A673 (cell line): ENCODE measurements at regions not wholly inside any gene's neighbourhood (a gene's known extent, or its start where the extent isn't known, plus 50 kb on each side); places are given as distances from the start of the nearest gene placed in this dataset.
A peak's percentile ranks its signal among the peaks of the same experiment; 100 is the strongest.

ENCODE experiments used
- BruUV-seq: library from RNA; stranded (reverse); fragments of 400-500 nt; replicated peaks from 2 replicates; lab custom pipeline; 2021; lab: Mats Ljungman, UMichigan
- CTCF ChIA-PET: fragments of 300-600 bp; sonication (Branson Sonifier 250); formaldehyde crosslinking; loops from one replicate; lab custom pipeline; 2022; ENCODE audit warnings: antibody characterized with exemption; lab: Charles Lee
- POLR2A ChIA-PET: fragments of 300-600 bp; sonication (Branson Sonifier 250); formaldehyde crosslinking; loops from one replicate; lab custom pipeline; 2022; ENCODE audit warnings: antibody characterized with exemption; ENCODE audit not compliant: low non-redundant PET; lab: Charles Lee
- DNase-seq: peaks from one replicate; pipeline ENCODE4 v3.0.0-alpha.2; 2015; ENCODE audit warnings: low spot score
- H3K27ac ChIP-seq: fragments of 200-600 bp; sonication (generic); 2 replicates; pipeline ENCODE4 v1.5.1; 2016; ENCODE audit warnings: mixed run types, low read depth, mild to moderate bottlenecking, mixed read lengths, antibody characterized with exemption, low read length; ENCODE audit not compliant: poor library complexity, severe bottlenecking
- H3K27me3 ChIP-seq: fragments of 200-600 bp; sonication (generic); replicated peaks from 2 replicates; pipeline ENCODE4 v1.6.1; 2017; ENCODE audit warnings: mixed run types, low read depth, mild to moderate bottlenecking, mixed read lengths, antibody characterized with exemption, low read length; ENCODE audit not compliant: insufficient read depth, poor library complexity
- H3K36me3 ChIP-seq: fragments of 200-600 bp; sonication (generic); 2 replicates; pipeline ENCODE4 v1.6.1; 2016; ENCODE audit warnings: mixed run types, mild to moderate bottlenecking, mixed read lengths, antibody characterized with exemption, low read length; ENCODE audit not compliant: insufficient read depth, poor library complexity, severe bottlenecking
- H3K4me1 ChIP-seq: fragments of 200-600 bp; sonication (generic); 2 replicates; pipeline ENCODE4 v1.6.1; 2017; ENCODE audit warnings: mixed run types, mild to moderate bottlenecking, mixed read lengths, antibody characterized with exemption, low read length; ENCODE audit not compliant: insufficient read depth, poor library complexity, severe bottlenecking
- H3K4me3 ChIP-seq: fragments of 200-600 bp; sonication (generic); 2 replicates; pipeline ENCODE4 v1.5.1; 2016; ENCODE audit warnings: low read depth, mixed run types, mild to moderate bottlenecking, mixed read lengths, low read length; ENCODE audit not compliant: poor library complexity, severe bottlenecking
- H3K9me3 ChIP-seq: fragments of 200-600 bp; sonication (generic); 2 replicates; pipeline ENCODE4 v1.6.1; 2016; ENCODE audit warnings: mixed run types, low read depth, mild to moderate bottlenecking, mixed read lengths, antibody characterized with exemption, low read length; ENCODE audit not compliant: poor library complexity, severe bottlenecking
- EZH2 ChIP-seq: fragments of 200-600 bp; sonication (generic); IDR thresholded peaks from 2 replicates; pipeline ENCODE4 v1.6.1; 2017; ENCODE audit warnings: borderline replicate concordance, low read depth, mild to moderate bottlenecking, mixed read lengths, antibody characterized with exemption, low read length; ENCODE audit not compliant: poor library complexity, severe bottlenecking
- intact Hi-C: fragments of 100-400 bp; cut with micrococcal nuclease; formaldehyde crosslinking; loops from one replicate; pipeline ENCODE4 v1.10.0; 2022; ENCODE audit not compliant: unreplicated experiment
- TF ChIP-seq, protein P1 (sequence below): fragments of 300-800, 200-600 bp; sonication (generic); conservative IDR thresholded peaks from 2 replicates; pipeline ENCODE4 v1.5.1; 2017; ENCODE audit warnings: low read depth, mild to moderate bottlenecking, antibody characterized with exemption, low read length, moderate library complexity, mixed read lengths

DNA sequence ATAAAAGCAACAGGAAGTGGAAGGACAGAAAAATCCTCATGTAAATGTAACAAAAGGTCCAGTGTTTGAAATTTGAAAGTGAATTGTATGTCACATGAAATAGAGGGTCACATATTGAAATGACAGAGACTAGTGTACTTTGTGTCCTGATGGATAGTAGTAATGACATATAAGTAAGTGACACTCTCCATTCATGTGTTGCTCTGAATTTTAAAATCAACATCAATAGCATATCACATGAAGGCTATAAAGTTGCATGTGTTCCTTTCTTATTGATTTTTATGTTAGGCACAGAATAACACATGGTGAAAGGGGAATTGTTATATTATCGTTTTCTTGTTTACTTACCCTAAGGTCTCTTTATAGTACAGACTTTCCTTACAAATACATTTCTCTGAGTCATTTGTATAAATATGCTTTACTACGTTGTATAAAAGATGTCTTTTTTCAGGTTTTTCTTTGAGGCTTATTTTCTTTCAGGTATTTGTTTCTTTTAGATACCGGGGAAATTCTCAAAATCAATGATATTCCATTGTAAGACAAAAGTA is 104.6 kb upstream of the CACNA2D1 start:
- Histone ChIP-seq H3K4me3 (no peak overlapping the region), H3K9me3 (no peaks in the 10 kb centered on the region), H3K4me1 (peaks cover 5% of the 10 kb centered on the region), H3K27ac (no peak overlapping the region), H3K36me3 (no peaks in the 10 kb centered on the region), H3K27me3 (peaks cover 41% of the 10 kb centered on the region)
- CTCF ChIA-PET = no interaction called here
- intact Hi-C loops = no loop called here
- POLR2A ChIA-PET = no interaction called here
- no TSS peak for BruUV-seq
- no peak for DNase-seq
- TF ChIP-seq, protein P1, sequence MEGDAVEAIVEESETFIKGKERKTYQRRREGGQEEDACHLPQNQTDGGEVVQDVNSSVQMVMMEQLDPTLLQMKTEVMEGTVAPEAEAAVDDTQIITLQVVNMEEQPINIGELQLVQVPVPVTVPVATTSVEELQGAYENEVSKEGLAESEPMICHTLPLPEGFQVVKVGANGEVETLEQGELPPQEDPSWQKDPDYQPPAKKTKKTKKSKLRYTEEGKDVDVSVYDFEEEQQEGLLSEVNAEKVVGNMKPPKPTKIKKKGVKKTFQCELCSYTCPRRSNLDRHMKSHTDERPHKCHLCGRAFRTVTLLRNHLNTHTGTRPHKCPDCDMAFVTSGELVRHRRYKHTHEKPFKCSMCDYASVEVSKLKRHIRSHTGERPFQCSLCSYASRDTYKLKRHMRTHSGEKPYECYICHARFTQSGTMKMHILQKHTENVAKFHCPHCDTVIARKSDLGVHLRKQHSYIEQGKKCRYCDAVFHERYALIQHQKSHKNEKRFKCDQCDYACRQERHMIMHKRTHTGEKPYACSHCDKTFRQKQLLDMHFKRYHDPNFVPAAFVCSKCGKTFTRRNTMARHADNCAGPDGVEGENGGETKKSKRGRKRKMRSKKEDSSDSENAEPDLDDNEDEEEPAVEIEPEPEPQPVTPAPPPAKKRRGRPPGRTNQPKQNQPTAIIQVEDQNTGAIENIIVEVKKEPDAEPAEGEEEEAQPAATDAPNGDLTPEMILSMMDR = no peak
- no peak for TF ChIP-seq EZH2

DNA sequence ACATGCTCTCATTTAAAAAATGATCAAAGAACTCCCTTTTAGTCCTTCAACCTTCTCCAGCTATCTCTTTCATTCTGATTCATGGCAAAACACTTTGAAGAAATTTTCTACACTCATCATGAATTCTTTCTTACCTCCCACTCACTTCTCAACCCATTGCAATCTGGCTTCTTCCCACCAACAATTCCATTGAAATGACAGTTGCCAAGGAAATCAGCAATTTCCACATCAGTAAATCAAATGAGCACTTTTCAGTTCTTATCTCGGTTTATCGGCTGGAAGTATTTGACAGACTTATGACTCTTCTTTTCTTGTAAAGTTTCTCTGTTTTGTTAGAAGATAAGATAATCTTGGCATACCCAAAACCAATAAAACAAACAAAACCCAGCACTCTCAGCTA is 99.1 kb upstream of the CACNA2D1 start:
- CTCF ChIA-PET = no interaction called here
- BruUV-seq = no TSS peak
- intact Hi-C loops = no loop called here
- H3K36me3 ChIP-seq = no peaks in the 10 kb centered on the region
- peaks cover 17% of the 10 kb centered on the region for H3K4me1 ChIP-seq
- POLR2A ChIA-PET = no interaction called here
- TF ChIP-seq EZH2 = no peak
- TF ChIP-seq, protein P1 = no peak
- H3K4me3 ChIP-seq = no peak overlapping the region
- H3K27me3 ChIP-seq = peaks cover 46% of the 10 kb centered on the region
- peak; percentile 94 for DNase-seq
- H3K27ac ChIP-seq = no peak overlapping the region
- no peaks in the 10 kb centered on the region for H3K9me3 ChIP-seq

DNA sequence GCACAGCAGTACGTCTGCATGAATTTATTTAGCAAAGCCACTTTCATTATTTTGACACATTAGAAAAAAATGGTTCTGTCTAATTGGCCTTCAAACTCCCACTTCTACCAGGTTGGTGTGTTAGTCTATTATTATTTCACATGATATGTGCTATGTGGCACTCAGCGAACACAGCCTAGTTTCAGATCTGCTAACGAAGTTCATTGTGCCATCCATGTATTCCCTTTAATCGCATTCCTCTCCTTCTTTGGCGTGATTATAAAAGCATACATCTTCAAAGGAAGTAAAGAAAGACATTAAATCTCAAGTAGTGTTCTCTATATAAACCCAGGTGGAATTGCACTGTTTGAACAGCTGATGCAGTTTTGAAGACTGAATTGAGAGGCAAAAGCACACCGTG is 96.4 kb upstream of the CACNA2D1 start:
- Histone ChIP-seq H3K4me3 (no peak overlapping the region), H3K27ac (no peak overlapping the region), H3K4me1 (peaks cover 17% of the 10 kb centered on the region), H3K27me3 (peaks cover 29% of the 10 kb centered on the region), H3K36me3 (no peaks in the 10 kb centered on the region), H3K9me3 (no peaks in the 10 kb centered on the region)
- CTCF ChIA-PET = no interaction called here
- no peak for DNase-seq
- no TSS peak for BruUV-seq
- TF ChIP-seq EZH2 = no peak
- TF ChIP-seq, protein P1 = no peak
- intact Hi-C loops = no loop called here
- POLR2A ChIA-PET = no interaction called here
